Inferior parietal cortex (tissue), 1 donor: ENCODE measurements at regions not wholly inside any gene's neighbourhood (a gene's known extent, or its start where the extent isn't known, plus 50 kb on each side); places are given as distances from the start of the nearest gene placed in this dataset.
"Not testable (repeated sequence)": the region's sequence is repeated elsewhere in the genome, so short reads cannot be mapped to it uniquely, and the experiment has no call there.

Experiments used
- DNase-seq: peaks from one replicate; pipeline ENCODE4 v3.0.0-alpha.2; 2016; ENCODE audit errors: extremely low spot score

- DNase-seq = no peak
Observed at GRCh38 chr14:98186140-98186539, 1085.9 kb downstream of the BCL11B start.

DNA sequence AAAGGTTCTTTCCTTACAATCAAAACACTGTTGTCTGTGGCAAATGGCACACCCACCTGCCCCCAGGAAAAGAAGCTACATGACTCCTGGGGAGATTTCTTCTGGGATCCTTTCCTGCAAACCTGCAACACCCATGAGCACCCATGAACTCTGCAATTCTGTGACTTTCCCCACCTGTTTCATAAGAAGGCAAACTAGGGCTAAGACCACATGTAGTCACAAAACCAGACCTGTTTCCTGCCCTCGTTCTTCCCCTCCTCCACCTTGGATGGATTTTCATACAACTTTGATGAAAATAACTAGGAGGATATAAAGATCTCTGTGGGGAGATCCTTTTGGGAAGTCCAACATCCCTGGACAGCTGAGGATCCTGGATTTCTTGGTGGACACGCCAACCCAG, 1084.7 kb downstream of the BCL11B start:
- DNase-seq = no peak

- DNase-seq = no peak
Observed at GRCh38 chr14:98189062-98189461, 1082.9 kb downstream of the BCL11B start.

DNA sequence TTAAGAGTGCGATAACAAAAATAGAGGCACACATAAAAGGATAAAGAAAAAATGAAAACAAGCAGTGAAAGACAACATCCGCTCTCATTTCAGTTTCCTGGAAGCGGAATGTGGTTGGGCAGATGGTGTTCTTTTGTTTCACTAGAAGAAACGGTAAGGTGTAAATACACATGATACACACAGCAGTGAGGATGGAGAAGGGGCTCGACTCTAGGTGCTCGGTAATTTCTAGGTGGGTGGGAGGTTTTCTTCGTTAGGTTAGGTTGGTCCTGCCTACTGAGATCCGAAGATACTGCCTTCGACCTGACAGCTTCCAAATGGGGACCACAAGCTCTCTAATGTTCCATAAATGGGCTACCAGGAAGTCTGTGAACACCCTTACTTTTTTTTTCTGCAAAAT, 1082.5 kb downstream of the BCL11B start:
- DNase-seq = no peak

DNA sequence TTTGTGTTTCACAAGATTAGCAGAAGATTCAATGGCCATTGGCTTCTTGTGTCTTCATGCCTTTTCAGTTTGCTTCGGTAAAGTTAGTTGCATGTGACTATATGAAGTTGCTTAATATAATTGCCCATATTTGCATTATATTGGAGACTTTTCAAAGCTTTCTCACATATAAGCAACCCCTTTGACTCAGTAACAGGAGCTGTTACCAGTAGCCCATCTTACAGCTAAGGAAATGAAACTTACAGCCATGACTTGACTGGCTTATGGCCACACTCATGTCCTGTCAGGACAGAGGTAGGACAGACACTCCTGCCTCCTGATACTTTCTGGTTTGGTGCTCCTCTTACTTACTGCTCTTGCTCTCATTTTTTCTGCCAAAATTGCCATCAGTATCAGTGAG, 1082.1 kb downstream of the BCL11B start:
- no peak for DNase-seq

GRCh38 chr14:98192946-98193345, 1079.1 kb downstream of the BCL11B start:
- DNase-seq = no peak

GRCh38 chr14:98194821-98195220, 1077.2 kb downstream of the BCL11B start:
- no peak for DNase-seq

GRCh38 chr14:98195256-98195655, 1076.7 kb downstream of the BCL11B start:
- DNase-seq = no peak

- DNase-seq = no peak
Observed at GRCh38 chr14:98197933-98198332, 1074.1 kb downstream of the BCL11B start.

DNA sequence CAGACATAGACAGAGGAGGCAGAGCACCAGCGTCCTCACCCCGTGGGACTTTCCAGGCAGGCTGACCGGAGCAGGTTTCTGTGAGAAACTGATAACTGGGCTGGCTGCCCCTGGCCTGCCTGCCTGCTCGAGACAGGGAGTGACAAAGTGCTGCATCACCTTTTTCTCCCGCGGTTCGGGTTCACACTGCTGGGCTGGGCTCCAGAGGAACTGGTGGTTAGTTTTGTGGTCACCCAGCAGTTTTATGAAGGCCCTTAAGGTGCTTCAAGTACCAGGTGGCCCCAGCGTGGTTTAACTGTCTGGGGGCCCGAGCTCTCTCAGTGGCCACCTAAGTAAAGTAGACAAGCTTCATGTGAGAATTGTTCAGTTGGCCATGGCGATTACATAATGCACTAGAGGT, 1073.6 kb downstream of the BCL11B start:
- no peak for DNase-seq

- DNase-seq = no peak
Observed at GRCh38 chr14:98200601-98201000, 1071.4 kb downstream of the BCL11B start.

- DNase-seq = no peak
Observed at GRCh38 chr14:98203421-98203820, 1068.6 kb downstream of the BCL11B start.

- DNase-seq = no peak
Observed at GRCh38 chr14:98204139-98204538, 1067.9 kb downstream of the BCL11B start.

DNA sequence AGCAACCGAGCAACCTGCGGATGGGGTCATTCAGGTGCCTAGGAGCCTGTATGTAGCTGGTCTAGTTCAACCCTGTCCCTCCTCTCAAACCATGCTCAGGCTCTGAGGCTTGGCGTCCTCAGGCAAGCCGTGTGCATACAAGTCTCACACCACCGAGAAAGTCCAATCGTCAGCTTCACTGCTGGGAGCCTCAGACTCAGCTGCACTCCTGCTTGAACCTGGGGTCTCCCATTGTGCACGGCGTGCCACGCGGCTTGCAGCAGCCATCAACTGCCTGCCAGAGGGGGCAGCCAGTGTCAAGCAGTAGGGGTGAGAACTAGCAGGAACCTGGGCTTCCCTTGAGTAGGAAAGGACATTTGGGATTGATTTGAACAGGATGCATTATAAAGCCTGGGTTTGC, 1064.6 kb downstream of the BCL11B start:
- no peak for DNase-seq

- no peak for DNase-seq
Observed at GRCh38 chr14:98208211-98208611, 1063.8 kb downstream of the BCL11B start.

DNA sequence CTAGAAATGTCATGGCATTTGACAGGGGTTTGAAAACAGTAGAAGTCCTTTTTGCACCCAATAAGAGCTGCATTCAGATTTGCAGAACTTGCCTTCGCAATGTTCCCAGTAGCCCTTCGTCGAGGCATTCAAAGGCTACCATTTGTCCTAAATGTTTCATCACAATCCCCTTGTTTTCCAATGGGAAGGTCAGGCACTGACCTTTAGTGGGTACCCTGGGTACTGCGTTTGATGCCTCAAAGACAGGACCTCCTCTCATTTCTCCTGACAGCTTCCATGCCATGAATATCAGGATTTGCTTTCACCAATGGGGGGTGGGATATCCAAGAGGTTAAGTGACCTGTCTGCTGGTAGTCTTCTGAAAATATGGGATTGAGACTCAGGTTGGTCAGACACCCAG, 1063.1 kb downstream of the BCL11B start:
- DNase-seq = no peak

GRCh38 chr14:98210045-98210672, 1061.8 kb downstream of the BCL11B start:
- DNase-seq = no peak

- DNase-seq = no peak
Observed at GRCh38 chr14:98217530-98217929, 1054.5 kb downstream of the BCL11B start.

GRCh38 chr14:98218218-98218617, 1053.8 kb downstream of the BCL11B start:
- no peak for DNase-seq

GRCh38 chr14:98219638-98220037, 1052.4 kb downstream of the BCL11B start:
- no peak for DNase-seq

- no peak for DNase-seq
Observed at GRCh38 chr14:98223106-98223505, 1048.9 kb downstream of the BCL11B start.

GRCh38 chr14:98223710-98224109, 1048.3 kb downstream of the BCL11B start:
- not testable (repeated sequence) for DNase-seq

DNA sequence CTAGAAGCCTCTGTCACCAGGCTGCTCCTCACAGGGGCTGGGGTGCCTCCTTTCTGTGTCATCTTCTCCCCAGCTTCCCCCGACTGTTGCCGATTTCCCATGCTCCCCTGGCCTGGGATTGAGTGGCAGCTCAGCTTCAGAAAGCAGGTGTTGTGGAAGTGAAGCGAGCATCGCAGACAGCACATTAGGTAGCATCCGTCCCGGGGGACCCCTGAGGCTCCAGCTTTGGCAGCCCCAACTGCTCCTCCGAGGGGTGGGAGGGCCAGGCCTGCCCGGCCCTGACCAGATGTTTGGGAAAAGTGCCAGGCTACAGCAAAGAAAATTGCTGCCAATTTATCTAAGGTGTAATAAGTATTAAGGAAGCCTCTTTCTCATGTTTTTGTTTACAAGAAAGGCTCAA, 1045.6 kb downstream of the BCL11B start:
- no peak for DNase-seq

DNA sequence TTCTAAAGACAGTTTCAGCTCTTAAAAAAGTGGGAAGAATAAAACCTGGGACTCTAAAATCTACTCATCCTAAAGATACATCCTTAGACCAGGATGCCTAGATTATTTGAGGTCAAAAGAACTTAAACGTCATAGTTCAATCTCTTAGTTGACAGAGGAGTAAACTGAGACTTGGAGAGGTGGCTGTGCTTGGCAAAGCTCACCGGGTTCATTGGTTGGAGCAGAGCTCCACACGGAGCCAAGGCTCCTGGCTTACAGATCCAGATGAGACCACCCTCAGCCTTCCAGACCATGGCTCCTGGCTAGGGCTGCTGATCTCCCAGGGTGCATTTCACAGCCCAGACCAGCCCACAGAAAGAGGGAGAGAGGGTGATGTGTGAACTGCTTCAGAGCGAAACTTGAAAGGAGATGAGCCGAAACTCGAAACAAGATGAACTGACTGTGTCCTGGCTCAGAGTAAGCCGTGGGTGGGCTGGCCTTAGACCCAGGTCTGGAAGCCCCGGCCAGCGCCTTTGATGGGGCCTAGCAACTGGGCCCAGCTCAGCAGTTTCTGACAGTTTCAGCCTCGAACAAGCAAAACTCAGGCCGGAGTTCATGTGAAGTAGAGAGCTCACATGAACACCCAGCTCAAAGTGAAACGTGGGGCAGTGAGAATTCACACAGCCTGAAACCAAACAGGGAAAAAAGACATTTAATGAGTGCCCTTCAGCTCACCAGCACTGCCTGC, 1044.8 kb downstream of the BCL11B start:
- no peak for DNase-seq
